HG03103 (cell line): ENCODE measurements at regions not wholly inside any gene's neighbourhood (a gene's known extent, or its start where the extent isn't known, plus 50 kb on each side); places are given as distances from the start of the nearest gene placed in this dataset.
"Not testable (repeated sequence)": the region's sequence is repeated elsewhere in the genome, so short reads cannot be mapped to it uniquely, and the experiment has no call there.

ENCODE experiments used
- ATAC-seq: cut with Tn5 transposase; IDR thresholded peaks from one replicate; pipeline ENCODE4 v1.9.1; 2021; ENCODE audit warnings: low read depth; ENCODE audit not compliant: unreplicated experiment

DNA sequence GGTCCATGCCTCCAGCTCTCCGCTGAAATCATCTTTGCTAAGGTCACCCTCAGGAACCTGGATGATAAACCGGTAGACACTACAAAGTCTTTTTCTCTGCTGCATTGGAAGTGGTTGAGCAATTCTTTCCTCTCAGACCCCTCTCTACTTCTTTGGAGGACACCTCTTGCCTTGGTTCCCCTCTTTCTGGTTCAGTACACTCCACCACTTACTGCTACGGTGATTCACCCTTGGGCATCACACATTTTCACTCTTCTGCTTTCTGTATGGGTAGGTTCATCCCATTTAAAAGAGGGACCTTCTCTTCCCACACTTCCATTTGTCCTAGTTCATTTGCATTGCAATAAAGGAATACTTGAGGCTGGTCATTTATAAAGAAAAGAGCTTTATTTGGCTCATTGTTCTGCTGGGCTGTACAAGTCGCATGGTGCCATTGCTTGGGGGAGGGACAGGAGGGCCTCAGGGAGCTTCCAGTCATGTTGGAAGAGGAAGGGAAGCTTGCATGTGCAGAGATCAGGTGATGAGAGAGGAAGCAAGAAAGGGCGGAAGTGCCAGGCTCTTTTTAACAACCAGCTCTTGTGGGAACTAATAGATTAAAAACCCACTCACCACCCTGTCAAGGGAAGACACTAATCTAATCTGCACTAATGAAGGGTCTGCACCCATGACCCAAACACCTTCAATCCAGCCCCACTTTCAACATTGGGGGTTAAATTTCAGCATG is 149.7 kb upstream of the TMEM170B start:
- no peak for ATAC-seq

GRCh38 chr6:11386726-11387125 is 150.8 kb upstream of the TMEM170B start:
- ATAC-seq: no peak

GRCh38 chr6:11386323-11386722 is 151.2 kb upstream of the TMEM170B start:
- peak; percentile 69 for ATAC-seq

DNA sequence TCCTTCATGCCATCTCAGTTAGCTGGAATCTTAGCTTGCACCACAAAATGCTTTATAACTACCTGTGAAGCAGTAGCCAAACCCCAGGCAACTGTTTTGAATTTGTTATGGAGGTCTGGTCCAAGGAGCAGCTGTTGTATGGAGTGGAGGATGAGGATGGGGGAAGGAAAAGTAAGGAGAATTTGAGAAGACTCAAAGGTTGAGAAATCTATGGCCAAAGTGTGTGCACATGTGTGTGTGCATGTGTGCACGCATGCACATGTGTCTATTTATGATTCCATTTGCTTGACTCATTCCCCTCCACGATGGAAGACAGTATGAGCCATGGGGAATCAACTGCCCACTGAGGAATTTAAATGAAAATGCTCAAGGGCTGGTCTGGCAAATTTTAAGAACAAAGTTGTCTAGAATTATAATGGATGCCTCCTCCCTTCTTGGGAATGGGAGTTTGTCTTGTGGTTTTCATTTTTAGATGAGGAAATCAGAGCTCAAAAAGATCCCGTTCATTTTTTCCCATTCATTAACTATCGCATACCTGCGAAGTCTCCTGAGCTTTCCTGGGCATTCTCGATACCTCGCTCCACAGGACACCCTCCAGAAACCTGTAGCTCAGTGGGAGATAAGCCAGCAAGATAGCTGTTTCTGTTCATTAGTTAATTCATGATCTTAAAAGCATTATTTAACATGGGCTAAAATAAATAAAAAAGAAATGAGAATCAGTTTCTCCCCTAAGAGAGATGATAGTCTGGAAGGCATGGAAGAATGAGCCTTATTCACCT is 152.3 kb upstream of the NEDD9 start:
- no peak for ATAC-seq

- peak; percentile 79 for ATAC-seq
Measured at GRCh38 chr6:11381801-11382513, 149.5 kb upstream of the NEDD9 start.

DNA sequence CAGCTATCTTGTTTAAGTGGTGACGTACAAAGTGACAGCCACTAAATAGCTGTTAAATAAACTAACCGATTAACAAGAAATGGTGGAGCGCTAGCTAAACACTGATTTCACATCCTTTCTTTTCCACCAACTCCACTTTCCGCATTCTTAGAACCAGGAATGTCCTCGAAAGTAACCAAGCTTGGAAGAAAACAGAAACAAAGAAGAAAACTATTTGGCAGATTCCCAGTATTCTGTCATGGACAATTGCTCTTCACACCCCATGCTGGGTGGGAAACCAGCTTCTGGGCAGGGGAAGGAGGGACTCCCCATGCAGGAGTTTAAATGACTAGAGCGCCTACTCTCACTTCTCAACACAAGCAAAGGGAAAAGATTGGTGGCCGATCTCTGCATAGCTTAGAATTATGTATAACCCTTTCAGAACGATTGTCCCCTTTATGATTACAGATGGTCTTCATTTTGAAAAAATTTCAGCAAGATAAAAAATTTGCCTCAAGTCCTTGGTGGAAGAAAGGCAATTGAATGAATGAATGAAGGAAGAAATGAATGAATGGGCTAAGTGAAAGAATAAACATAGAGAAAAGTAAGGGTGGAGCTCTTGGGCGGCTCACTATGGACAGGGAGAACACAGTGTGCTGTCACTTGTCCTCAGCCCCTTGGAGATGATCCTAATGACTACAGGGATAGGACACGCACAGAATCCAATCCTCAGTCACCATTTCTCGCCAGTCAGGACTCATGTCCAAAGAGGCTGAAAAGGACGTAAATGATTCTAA is 148.7 kb upstream of the NEDD9 start:
- ATAC-seq: no peak

DNA sequence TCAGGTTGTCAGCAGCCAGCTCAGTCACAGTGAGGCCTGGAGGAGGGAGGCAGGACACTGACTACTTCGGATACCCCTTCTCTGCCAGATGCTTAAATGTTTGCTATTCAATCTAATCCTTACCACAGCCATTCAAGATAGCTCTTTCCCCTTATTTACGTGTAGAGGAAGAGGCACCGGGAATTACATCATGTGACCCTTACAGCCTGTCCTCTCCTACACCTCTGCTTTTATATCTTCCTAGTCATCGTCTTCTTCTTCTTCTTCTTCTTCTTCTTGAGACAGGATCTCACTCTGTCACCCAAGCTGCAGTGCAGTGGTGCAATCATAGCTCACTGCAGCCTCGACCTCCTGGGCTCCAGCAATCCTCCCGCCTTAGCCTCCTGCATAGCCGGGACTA is 148.1 kb upstream of the NEDD9 start:
- ATAC-seq: no peak

GRCh38 chr6:11379805-11380204 is 147.3 kb upstream of the NEDD9 start:
- ATAC-seq: no peak

GRCh38 chr6:11378639-11379038 is 146.2 kb upstream of the NEDD9 start:
- ATAC-seq: no peak

- ATAC-seq: peak; percentile 93
Measured at GRCh38 chr6:11374036-11375010, 141.9 kb upstream of the NEDD9 start.

- ATAC-seq: no peak
Measured at GRCh38 chr6:11373208-11373607, 140.7 kb upstream of the NEDD9 start.

- not testable (repeated sequence) for ATAC-seq
Measured at GRCh38 chr6:11372186-11372790, 139.8 kb upstream of the NEDD9 start.

- no peak for ATAC-seq
Measured at GRCh38 chr6:11370191-11371018, 137.9 kb upstream of the NEDD9 start.

DNA sequence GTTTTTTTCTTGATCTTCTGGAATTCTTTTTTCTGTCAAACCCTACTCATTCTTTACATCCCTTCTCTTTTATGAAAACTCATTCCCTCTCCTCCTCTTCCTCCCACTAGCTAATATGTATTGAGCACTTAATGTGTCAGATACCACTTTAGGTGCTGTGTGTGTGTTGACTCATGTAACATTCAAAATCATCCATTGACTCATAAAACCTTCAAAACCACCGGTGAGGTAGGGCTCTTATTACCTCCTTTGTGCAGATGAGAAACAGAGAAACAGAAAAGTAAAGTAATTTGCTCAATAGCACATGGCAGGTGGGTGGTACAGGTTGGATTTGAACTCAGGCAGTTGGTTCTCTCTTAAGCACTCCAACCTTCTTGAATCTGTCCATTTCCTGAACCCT is 136.3 kb upstream of the NEDD9 start:
- no peak for ATAC-seq

- no peak for ATAC-seq
Measured at GRCh38 chr6:11368264-11368663, 135.8 kb upstream of the NEDD9 start.

DNA sequence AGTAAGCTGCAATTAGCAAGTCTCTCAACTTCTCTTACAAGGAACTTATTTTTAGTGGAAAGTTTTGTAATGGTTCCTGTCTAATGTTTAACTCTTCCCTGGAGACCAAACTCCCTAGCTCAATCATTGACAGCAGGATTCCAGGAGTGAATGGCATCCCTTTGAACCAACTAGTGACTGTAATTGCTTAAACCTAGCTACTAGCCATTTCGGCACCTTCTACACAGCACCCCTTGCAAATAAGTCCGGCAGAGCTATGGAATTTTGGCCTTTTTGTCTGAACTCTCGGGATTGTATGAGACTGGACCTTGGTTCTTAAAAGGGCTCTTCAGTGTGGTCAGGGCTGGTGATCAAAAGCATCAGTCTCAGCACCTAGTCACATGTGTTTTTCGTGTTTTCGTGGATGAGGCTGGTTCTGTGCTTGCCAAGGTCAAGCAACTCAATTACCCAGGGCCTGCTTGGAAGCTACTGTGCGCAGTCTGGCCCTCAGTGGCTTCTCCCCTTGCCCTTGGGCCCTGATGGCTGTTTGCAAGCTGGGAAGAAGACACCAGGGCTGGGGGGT is 135.3 kb upstream of the NEDD9 start:
- ATAC-seq: no peak

DNA sequence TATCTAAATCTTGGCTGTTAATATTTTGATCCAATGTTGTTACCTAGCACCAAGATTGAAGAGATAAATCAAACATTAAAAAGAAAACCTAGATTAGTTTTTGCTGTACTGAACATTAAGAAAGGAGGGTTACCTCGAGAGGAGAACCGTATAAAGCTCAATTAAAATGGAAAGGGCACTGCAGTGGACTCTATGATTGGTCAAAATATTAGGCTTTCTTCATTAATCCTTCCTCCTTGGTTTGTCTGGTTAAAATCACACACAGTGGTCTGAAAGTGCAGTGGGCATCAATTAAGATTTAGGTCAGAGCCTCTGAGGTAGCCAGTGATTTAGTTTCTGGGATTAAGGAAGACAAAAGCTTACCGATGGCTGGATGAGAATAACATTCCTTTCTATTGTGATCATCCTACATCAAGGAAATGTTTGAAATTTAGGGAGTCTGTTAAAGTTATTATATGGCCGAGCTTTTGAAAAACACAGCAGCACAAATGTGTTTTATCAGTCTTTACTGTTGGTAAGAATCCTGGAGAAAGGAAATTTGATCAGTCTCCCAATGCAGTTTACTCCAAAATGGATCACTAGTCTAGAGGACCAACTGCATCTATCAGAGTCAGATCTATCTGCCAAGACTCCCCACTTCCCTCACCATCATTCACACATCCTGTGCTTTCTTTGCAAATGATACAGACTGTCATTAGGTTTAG is 134.6 kb upstream of the NEDD9 start:
- ATAC-seq: no peak
